GM18511 (cell line): ENCODE measurements at regions not wholly inside any gene's neighbourhood (a gene's known extent, or its start where the extent isn't known, plus 50 kb on each side); places are given as distances from the start of the nearest gene placed in this dataset.

Source experiments
- ATAC-seq: cut with Tn5 transposase; IDR thresholded peaks from one replicate; pipeline ENCODE4 v1.9.1; 2021; ENCODE audit warnings: mild to moderate bottlenecking, moderate library complexity; ENCODE audit not compliant: unreplicated experiment

DNA sequence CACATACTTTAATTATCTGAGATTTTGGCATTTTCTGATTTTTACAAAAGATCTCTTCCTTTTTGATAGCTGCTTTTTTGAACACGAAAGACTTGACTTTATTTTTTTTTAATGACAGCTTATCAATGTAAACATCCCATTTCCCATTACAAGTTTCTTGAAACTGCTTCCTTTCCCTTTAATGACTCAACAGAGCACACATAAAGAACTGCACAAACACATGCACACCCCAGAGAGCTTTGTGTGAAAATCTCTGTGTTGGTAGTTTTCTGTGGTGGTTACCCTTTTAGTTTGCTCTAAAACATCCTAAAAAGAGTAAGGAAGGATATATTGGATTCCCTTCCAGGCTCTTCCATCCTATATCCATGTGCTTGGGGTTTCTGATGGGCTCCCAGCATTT lies 125.1 kb upstream of the ZNF32 start:
- ATAC-seq, result no peak

- no peak for ATAC-seq
Observed at GRCh38 chr10:43772171-43772570, 123.5 kb upstream of the ZNF32 start.

DNA sequence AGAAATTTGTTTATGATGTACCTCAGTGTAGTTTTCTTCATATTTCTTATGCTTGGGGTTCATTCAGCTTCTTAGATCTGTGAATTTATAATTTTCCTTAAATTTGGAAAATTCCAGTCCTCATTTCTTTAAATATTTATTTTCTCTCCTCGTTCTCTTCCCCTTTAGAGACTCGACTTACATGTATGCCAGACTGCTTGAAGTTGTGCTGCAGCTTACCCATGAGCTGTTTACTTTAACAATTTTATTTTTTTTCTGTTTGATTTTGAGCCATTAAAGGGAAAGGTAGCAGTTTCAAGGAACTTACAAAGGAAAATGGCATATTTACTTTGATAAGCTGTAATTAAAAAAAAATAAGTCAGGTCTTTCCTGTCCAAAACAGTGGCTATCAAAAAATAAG lies 123.0 kb upstream of the ZNF32 start:
- no peak for ATAC-seq

- ATAC-seq, result no peak
Observed at GRCh38 chr10:43765516-43765915, 116.8 kb upstream of the ZNF32 start.

DNA sequence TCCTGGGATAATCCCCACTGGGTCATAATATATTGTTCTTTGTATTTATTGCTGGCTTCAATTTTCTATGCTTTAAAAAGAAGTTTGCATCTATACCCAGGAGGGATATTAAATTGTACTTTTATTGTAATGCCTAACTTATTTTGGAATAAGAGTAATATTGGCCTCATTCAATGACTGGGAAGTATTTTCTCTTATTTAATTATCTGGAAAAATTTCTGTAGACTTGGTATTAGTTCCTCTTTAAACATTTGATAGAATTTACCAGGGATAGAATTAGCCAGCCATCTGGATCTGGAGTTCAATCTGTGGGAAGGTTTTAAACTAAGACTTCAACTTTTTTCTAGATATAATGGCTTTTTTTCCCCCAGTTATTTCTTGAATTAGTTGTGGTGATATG lies 115.2 kb upstream of the ZNF32 start:
- no peak for ATAC-seq

DNA sequence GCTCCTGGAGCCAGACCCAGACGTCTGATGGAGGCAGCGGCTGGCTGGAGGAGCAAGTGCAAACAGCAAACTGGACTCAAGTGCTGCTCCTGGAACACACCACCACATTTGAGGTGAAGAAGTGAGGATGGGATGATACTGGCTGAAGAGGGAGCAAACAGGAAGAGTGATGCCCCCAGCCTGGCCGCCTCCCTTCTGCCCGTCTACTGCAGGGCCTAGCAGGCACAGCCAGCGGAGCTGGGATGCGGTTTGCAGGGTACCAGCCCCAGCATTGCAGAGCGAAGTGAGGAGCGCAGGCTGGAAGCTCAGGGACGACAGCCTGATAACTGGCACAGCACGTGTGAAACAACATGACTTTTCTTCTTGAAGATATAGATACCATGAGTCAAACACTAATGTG lies 111.8 kb upstream of the ZNF32 start:
- no peak for ATAC-seq

DNA sequence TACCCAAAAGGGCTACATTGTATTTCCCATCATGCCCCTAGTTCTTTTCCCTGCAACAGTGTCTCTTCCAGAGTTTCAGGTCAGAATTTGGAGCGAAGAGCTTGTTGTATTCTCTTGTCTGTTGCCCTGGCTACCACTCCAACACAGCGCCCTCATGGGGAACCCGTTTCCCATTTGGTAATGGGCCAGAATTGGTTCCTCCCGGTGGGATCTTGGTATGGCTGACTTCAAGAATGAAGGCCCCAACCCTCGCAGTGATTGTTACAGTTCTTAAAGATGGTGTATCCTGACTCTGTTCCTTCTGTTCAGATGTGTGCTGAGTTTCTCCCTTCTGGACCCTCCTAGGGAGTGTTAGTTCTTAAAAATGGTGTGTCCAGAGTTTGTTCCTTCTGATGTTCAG lies 110.5 kb upstream of the ZNF32 start:
- no peak for ATAC-seq

DNA sequence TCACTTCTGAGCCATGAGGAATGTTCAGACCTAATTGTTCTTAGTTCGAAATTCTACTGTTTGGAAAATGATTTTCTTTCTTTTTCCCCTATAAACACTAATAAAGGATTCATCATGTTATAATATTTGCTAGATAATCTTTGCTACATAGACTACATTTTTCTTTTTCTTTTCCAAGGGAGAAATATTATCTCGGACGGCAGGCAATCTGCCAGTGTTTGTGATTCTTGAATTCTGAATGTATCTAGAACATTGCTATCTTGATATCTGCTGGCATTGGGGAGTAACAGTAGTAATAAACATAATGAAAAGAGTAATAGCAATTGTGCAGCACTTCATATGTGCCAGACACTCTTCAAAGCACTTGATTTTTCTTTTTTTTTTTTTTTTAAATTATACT lies 107.7 kb upstream of the ZNF32 start:
- ATAC-seq, result no peak

- no peak for ATAC-seq
Observed at GRCh38 chr10:43754569-43755260, 106.0 kb upstream of the ZNF32 start.

- no peak for ATAC-seq
Observed at GRCh38 chr10:43753397-43754061, 104.8 kb upstream of the ZNF32 start.

GRCh38 chr10:43752682-43753081 lies 104.0 kb upstream of the ZNF32 start:
- ATAC-seq, result no peak

- ATAC-seq, result no peak
Observed at GRCh38 chr10:43751646-43752045, 103.0 kb upstream of the ZNF32 start.

DNA sequence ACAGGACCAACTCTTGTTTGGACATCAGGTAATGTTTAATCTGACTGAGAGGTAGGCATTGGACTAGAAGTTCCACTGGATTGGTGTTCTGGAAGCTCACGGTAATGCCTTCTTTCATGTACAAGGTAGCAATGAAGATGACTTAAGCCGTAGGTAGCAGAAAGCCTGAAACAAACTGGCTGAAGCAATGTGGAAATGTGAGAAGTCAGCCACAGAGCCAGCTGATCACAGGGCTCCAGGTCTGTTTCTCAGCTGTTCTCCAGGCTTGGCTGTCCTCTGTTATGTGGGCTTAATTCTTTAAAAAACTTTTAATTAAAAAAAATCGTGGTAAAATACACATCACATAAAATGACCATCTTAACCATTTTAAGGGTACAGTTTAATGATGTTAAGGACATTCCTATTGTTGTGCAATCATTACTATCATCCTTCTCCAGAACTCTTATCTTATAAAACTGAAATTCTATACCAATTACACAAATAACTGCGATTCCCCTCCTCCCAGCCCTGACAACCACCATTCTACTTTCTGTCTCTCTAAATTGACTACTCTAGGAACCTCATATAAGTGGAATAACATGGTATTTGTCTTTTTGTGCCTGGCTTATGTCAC lies 101.4 kb upstream of the ZNF32 start:
- ATAC-seq, result no peak

GRCh38 chr10:43749145-43749576 lies 100.5 kb upstream of the ZNF32 start:
- no peak for ATAC-seq

GRCh38 chr10:43748560-43748959 lies 99.9 kb upstream of the ZNF32 start:
- no peak for ATAC-seq

DNA sequence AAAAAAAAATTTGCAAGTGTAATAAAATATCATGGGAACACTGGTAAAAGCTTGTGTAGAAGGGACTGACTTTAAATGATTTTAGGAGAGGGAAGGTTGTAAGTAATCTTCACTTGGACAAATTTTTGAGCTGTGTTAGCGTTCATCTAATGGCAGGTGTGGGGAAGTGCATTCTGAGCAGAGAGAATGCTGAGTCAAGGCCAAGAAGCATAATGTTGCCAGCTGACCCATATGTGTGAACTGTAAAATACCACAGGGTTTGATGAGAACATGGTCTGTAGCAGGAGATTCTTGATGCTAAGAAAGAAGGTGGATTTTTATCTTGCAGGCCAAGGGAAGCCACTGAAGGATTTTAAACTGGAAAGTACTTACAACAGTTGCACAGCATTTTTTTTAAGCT lies 98.2 kb upstream of the ZNF32 start:
- no peak for ATAC-seq

GRCh38 chr10:43739161-43739560 lies 90.5 kb upstream of the ZNF32 start:
- no peak for ATAC-seq

DNA sequence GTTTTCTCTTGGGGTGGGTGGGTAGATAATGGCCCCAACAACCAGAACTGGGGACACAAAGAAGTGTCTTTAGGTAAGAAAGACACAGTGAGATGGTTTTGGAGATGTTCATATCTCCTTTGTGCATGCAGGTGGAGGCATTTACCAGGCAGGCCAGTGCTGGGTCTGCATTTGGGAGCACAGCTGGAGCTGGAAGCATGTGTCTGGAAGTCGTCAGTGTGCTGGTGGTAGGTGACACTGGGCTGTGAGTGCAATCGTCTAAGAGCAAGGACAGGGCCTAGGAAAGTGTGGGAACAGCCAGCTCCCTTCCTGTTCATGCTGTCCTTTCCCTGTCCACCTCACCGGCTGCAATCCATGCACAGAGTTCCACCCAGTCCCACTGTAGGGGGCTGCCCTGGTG lies 88.3 kb upstream of the ZNF32 start:
- no peak for ATAC-seq

DNA sequence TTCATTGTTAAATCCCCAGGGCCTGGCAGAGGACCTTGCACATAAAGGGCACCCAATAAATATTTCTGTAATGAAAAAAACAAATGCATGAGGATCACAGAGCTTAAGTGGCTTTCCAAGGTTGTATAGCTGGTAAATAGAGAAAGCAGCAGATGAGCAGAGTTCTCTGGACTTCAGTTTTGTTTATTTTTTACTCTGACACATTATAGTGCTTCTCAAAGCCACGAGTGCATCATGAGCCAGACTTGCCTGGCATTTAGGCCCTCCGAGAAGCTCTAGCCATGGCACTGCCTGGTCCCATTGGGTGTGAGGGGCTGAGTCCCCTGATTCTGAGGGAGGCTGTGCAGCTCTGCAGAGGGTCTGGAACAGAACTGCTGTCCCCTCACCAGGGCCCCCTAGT lies 87.2 kb upstream of the ZNF32 start:
- ATAC-seq, result no peak

- ATAC-seq, result no peak
Observed at GRCh38 chr10:43734716-43735115, 86.0 kb upstream of the ZNF32 start.

GRCh38 chr10:43731486-43731885 lies 82.8 kb upstream of the ZNF32 start:
- ATAC-seq, result no peak

DNA sequence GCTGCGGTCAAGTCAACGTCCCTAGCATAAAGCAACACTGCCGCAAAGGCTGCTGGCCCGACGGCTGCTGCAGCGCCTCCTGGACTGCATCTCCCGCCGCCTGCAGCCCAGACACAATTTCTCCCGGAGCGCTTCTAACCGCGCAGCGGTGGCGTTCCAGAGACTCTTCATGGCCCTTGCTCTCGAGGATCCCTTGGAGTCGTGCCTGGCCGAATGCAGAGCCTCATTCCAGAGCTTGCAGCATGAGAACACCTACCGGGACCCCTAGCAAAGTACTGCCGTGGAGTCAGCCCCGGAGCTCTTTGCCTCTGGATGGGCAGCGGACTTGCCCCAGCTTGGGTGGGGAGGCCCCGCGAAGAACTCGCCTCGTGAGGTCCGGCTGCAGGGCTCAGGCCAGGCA lies 79.7 kb upstream of the ZNF32 start:
- no peak for ATAC-seq
